ENCODE measurements at regions not wholly inside any gene's neighbourhood (a gene's known extent, or its start where the extent isn't known, plus 50 kb on each side); places are given as distances from the start of the nearest gene placed in this dataset.

GRCh38 chr7:12985752-12986151, 298.3 kb downstream of the ARL4A start:
- no peak for TF ChIP-seq POLR2A (IDR thresholded peaks at IDR 0.05)
- TF ChIP-seq CTCF (IDR thresholded peaks at IDR 0.05), result no peak

All from heart left ventricle (tissue), 13 donors.